ENCODE measurements at regions not wholly inside any gene's neighbourhood (a gene's known extent, or its start where the extent isn't known, plus 50 kb on each side); places are given as distances from the start of the nearest gene placed in this dataset.

GRCh38 chrX:14361435-14361834, 167.9 kb upstream of the GLRA2 start:
- BruUV-seq (replicated peaks) = no TSS peak
- Histone ChIP-seq H3K9me1 (ENCODE audit: control insufficient read depth, insufficient read depth, low read length) (no peaks in the 10 kb centered on the region), H3K9me3 (replicated peaks; ENCODE audit: control insufficient read depth, insufficient read depth, low read depth, low read length) (no peaks in the 10 kb centered on the region), H3K36me3 (ENCODE audit: control insufficient read depth, insufficient read depth, low read length) (no peaks in the 10 kb centered on the region), H3K27ac (ENCODE audit: extremely low read depth, low read depth, low read length) (no peak overlapping the region), H3K4me2 (ENCODE audit: insufficient read depth, low read length) (no peak overlapping the region), H4K20me1 (replicated peaks; ENCODE audit: control insufficient read depth, insufficient read depth, low read length) (no peaks in the 10 kb centered on the region), H3K4me1 (replicated peaks in 1 of 2; ENCODE audit: control insufficient read depth in 2 of 2, insufficient read depth in 2 of 2, low read length in 2 of 2) (no peaks in the 10 kb centered on the region), H3K9ac (ENCODE audit: insufficient read depth in 1 of 2, low read depth in 2 of 2, low read length in 2 of 2) (no peak overlapping the region), H3K27me3 (ENCODE audit: control insufficient read depth in 2 of 2, insufficient read depth in 2 of 2, low read length in 2 of 2) (no peaks in the 10 kb centered on the region), H3K79me2 (ENCODE audit: control insufficient read depth, insufficient read depth, low read length) (no peaks in the 10 kb centered on the region), H3K4me3 (no peak overlapping the region), H2AFZ (ENCODE audit: low read depth, low read length) (no peak overlapping the region)
- intact Hi-C loops (cut with micrococcal nuclease) = no loop called here
- no peak for FAIRE-seq
- no peak for DNase-seq (ENCODE audit: extremely low read depth in 1 of 4, low spot score in 3 of 4)
- TF ChIP-seq IFI16 (CRISPR knock-in tag; IDR thresholded peaks at IDR 0.05) = no peak
- 0% methylated on average over 2 of the region's 2 CpGs for WGBS (ENCODE audit: insufficient coverage, low coverage, missing lambda C conversion rate)
- ChIA-PET POLR2A (no interaction called here), CTCF (ENCODE audit: low intra/inter-chr PET ratio) (no interaction called here)
- no peak for ATAC-seq
- in situ Hi-C loops (cut with MboI) = no loop called here

GRCh38 chrX:14359727-14360126, 169.6 kb upstream of the GLRA2 start:
- no peak for DNase-seq (ENCODE audit: extremely low read depth in 1 of 4, low spot score in 3 of 4)
- Histone ChIP-seq H3K9ac (ENCODE audit: insufficient read depth in 1 of 2, low read depth in 2 of 2, low read length in 2 of 2) (no peak overlapping the region), H3K27ac (ENCODE audit: extremely low read depth, low read depth, low read length) (no peak overlapping the region), H3K4me2 (ENCODE audit: insufficient read depth, low read length) (no peak overlapping the region), H3K27me3 (ENCODE audit: control insufficient read depth in 2 of 2, insufficient read depth in 2 of 2, low read length in 2 of 2) (no peaks in the 10 kb centered on the region), H3K9me3 (replicated peaks; ENCODE audit: control insufficient read depth, insufficient read depth, low read depth, low read length) (no peaks in the 10 kb centered on the region), H3K36me3 (ENCODE audit: control insufficient read depth, insufficient read depth, low read length) (no peaks in the 10 kb centered on the region), H3K79me2 (ENCODE audit: control insufficient read depth, insufficient read depth, low read length) (no peaks in the 10 kb centered on the region), H3K4me3 (no peak overlapping the region), H3K4me1 (replicated peaks in 1 of 2; ENCODE audit: control insufficient read depth in 2 of 2, insufficient read depth in 2 of 2, low read length in 2 of 2) (no peaks in the 10 kb centered on the region), H2AFZ (ENCODE audit: low read depth, low read length) (no peak overlapping the region), H3K9me1 (ENCODE audit: control insufficient read depth, insufficient read depth, low read length) (no peaks in the 10 kb centered on the region), H4K20me1 (replicated peaks; ENCODE audit: control insufficient read depth, insufficient read depth, low read length) (no peaks in the 10 kb centered on the region)
- no peak for FAIRE-seq
- 0% methylated on average over 1 of the region's 1 CpG for WGBS (ENCODE audit: insufficient coverage, low coverage, missing lambda C conversion rate)
- in situ Hi-C loops (cut with MboI) (no loop called here), intact Hi-C loops (cut with micrococcal nuclease) (no loop called here)
- no TSS peak for BruUV-seq (replicated peaks)
- no peak for ATAC-seq
- POLR2A ChIA-PET = no interaction called here
- CTCF ChIA-PET (ENCODE audit: low intra/inter-chr PET ratio) = interaction anchor here (0.6 kb wide), 1 partner anchor 447 kb away, joined by 3 read pairs; no protein-coding TSS in a partner anchor
- no peak for TF ChIP-seq CGGBP1 (CRISPR knock-in tag; IDR thresholded peaks at IDR 0.05)
- no peak for TF ChIP-seq PHF20 (IDR thresholded peaks at IDR 0.05; ENCODE audit: partially characterized antibody)
- no peak for TF ChIP-seq HLTF (IDR thresholded peaks at IDR 0.05)
- TF ChIP-seq ETS1 (conservative IDR thresholded peaks at IDR 0.05; ENCODE audit: control insufficient read depth, low read depth, low read length) = no peak
- no peak for TF ChIP-seq E2F3 (CRISPR knock-in tag; IDR thresholded peaks at IDR 0.05)
- no peak for TF ChIP-seq FOXK1 (CRISPR knock-in tag; IDR thresholded peaks at IDR 0.05; ENCODE audit: borderline replicate concordance)
- TF ChIP-seq RUNX1 (IDR thresholded peaks at IDR 0.05; ENCODE audit: low read depth) = no peak
- TF ChIP-seq UBTF (IDR thresholded peaks at IDR 0.05; ENCODE audit: borderline replicate concordance in 1 of 2, low read depth in 2 of 2, low read length in 2 of 2) = no peak
- TF ChIP-seq MTA1 (IDR thresholded peaks at IDR 0.05; ENCODE audit: borderline replicate concordance) = no peak
- TF ChIP-seq ZFP36 (IDR thresholded peaks at IDR 0.05; ENCODE audit: low read depth, low read length, partially characterized antibody) = no peak
- TF ChIP-seq ZBTB33 (CRISPR knock-in tag; IDR thresholded peaks at IDR 0.05) = no peak
